H1 (cell line): ENCODE measurements at regions not wholly inside any gene's neighbourhood (a gene's known extent, or its start where the extent isn't known, plus 50 kb on each side); places are given as distances from the start of the nearest gene placed in this dataset.

ENCODE experiments used
- ATF3 ChIP-seq: IDR thresholded peaks from 2 replicates; pipeline ENCODE4 v1.6.1; 2011; ENCODE audit warnings: low read depth, mild to moderate bottlenecking, low read length; ENCODE audit not compliant: insufficient read depth
- BACH1 ChIP-seq: IDR thresholded peaks from 2 replicates; pipeline ENCODE4 v1.6.1; 2012; ENCODE audit warnings: low read length, improper control_type of control experiment
- CHD2 ChIP-seq: IDR thresholded peaks from 2 replicates; pipeline ENCODE4 v1.6.1; 2012; ENCODE audit warnings: low read length, improper control_type of control experiment
- CREB1 ChIP-seq: IDR thresholded peaks from 2 replicates; pipeline ENCODE4 v1.6.1; 2012; ENCODE audit warnings: inconsistent platforms
- CTCF ChIP-seq, 3 experiments: IDR thresholded peaks; 1 replicate in 2 of 3; 2 replicates in 1 of 3; pipeline versions ENCODE4 v1.5.1 to v1.6.1; 2011; ENCODE audit warnings: low read length in 3 of 3, mild to moderate bottlenecking in 3 of 3, inconsistent platforms in 2 of 3, low read depth in 1 of 3, moderate library complexity in 1 of 3; ENCODE audit not compliant: insufficient read depth in 1 of 3; ENCODE audit errors: control extremely low read depth in 1 of 3
- E2F6 ChIP-seq: IDR thresholded peaks from 2 replicates; pipeline ENCODE4 v1.6.1; 2012; ENCODE audit warnings: inconsistent platforms
- EGR1 ChIP-seq: IDR thresholded peaks from 2 replicates; pipeline ENCODE4 v1.6.1; 2011; ENCODE audit warnings: low read depth, low read length, borderline replicate concordance
- JUN ChIP-seq: IDR thresholded peaks from 2 replicates; pipeline ENCODE4 v1.6.1; 2011; ENCODE audit warnings: low read depth, mild to moderate bottlenecking, improper control_type of control experiment, low read length
- JUND ChIP-seq: IDR thresholded peaks from 2 replicates; pipeline ENCODE4 v1.6.1; 2011; ENCODE audit warnings: mild to moderate bottlenecking, improper control_type of control experiment, low read length
- POLR2A ChIP-seq, 2 experiments: IDR thresholded peaks; 1 replicate in 1 of 2; 2 replicates in 1 of 2; pipeline ENCODE4 v1.6.1; 2011; ENCODE audit warnings: low read depth in 2 of 2, low read length in 2 of 2, mild to moderate bottlenecking in 2 of 2; ENCODE audit errors: control extremely low read depth in 1 of 2
- RAD21 ChIP-seq, 2 experiments: IDR thresholded peaks in 1 of 2; conservative IDR thresholded peaks in 1 of 2; 2 replicates each; pipeline ENCODE4 v1.6.1; 2011; ENCODE audit warnings: low read depth in 2 of 2, low read length in 2 of 2, improper control_type of control experiment in 1 of 2, inconsistent platforms in 1 of 2, mild to moderate bottlenecking in 1 of 2, moderate library complexity in 1 of 2
- TEAD4 ChIP-seq: IDR thresholded peaks from 2 replicates; pipeline ENCODE4 v1.6.1; 2012; ENCODE audit warnings: low read depth, low read length, inconsistent platforms, mixed read lengths
- USF2 ChIP-seq: IDR thresholded peaks from 2 replicates; pipeline ENCODE4 v1.6.1; 2011; ENCODE audit warnings: low read length, improper control_type of control experiment

GRCh38 chr2:4217737-4218136 is 514.4 kb downstream of the DCDC2C start:
- TF ChIP-seq CTCF (IDR thresholded peaks at IDR 0.05; ENCODE audit: control extremely low read depth in 1 of 3, insufficient read depth in 1 of 3, low read depth in 1 of 3, low read length in 3 of 3) = no peak
- no peak for TF ChIP-seq RAD21 (IDR thresholded peaks at IDR 0.05 in 1 of 2, conservative IDR thresholded peaks at IDR 0.05 in 1 of 2; ENCODE audit: low read depth in 2 of 2, low read length in 2 of 2)
- TF ChIP-seq EGR1 = no peak
- TF ChIP-seq JUN = no peak
- no peak for TF ChIP-seq ATF3
- TF ChIP-seq POLR2A (IDR thresholded peaks at IDR 0.05; ENCODE audit: control extremely low read depth in 1 of 2, low read depth in 2 of 2, low read length in 2 of 2) = no peak
- TF ChIP-seq USF2 = no peak
- TF ChIP-seq CREB1 = no peak
- no peak for TF ChIP-seq CHD2
- TF ChIP-seq BACH1 = no peak
- TF ChIP-seq TEAD4 = no peak
- TF ChIP-seq E2F6 = no peak
- TF ChIP-seq JUND = no peak
